Neural cell (in vitro differentiated cells): ENCODE measurements at regions not wholly inside any gene's neighbourhood (a gene's known extent, or its start where the extent isn't known, plus 50 kb on each side); places are given as distances from the start of the nearest gene placed in this dataset.

Source experiments
- H2AFZ ChIP-seq: fragments of 200-600, 300-800 bp; sonication (generic), shearing (Covaris generic); 2 replicates; pipeline ENCODE4 v1.6.0; 2014; ENCODE audit warnings: low read depth, mild to moderate bottlenecking, antibody characterized with exemption, low read length, moderate library complexity
- H3F3A ChIP-seq: fragments of 200-600 bp; shearing (Covaris generic); 2 replicates; pipeline ENCODE4 v1.6.1; 2016; ENCODE audit warnings: mild to moderate bottlenecking, moderate library complexity, mixed read lengths, antibody characterized with exemption, low read length; ENCODE audit not compliant: insufficient read depth, poor library complexity, severe bottlenecking
- H3K27ac ChIP-seq: fragments of 200-600, 300-800 bp; sonication (generic), shearing (Covaris generic); 2 replicates; pipeline ENCODE4 v1.5.1; 2014; ENCODE audit warnings: mild to moderate bottlenecking, low read length, moderate library complexity
- H3K27me3 ChIP-seq: fragments of 300-800, 200-600 bp; sonication (generic), shearing (Covaris generic); 2 replicates; pipeline ENCODE4 v1.6.0; 2014; ENCODE audit warnings: mild to moderate bottlenecking, low read depth, low read length, moderate library complexity; ENCODE audit not compliant: insufficient read depth
- H3K36me3 ChIP-seq: fragments of 300-800, 200-600 bp; sonication (generic), shearing (Covaris generic); 2 replicates; pipeline ENCODE4 v1.5.1; 2014; ENCODE audit warnings: mild to moderate bottlenecking, antibody characterized with exemption, low read length, moderate library complexity; ENCODE audit not compliant: insufficient read depth
- H3K4me2 ChIP-seq: fragments of 300-800, 200-600 bp; sonication (generic), shearing (Covaris generic); 2 replicates; pipeline ENCODE4 v1.6.0; 2014; ENCODE audit warnings: mild to moderate bottlenecking, low read length
- H3K4me3 ChIP-seq: fragments of 300-800, 200-600 bp; sonication (generic), shearing (Covaris generic); 2 replicates; pipeline ENCODE4 v1.5.1; 2014; ENCODE audit warnings: mild to moderate bottlenecking, low read length, moderate library complexity
- H3K79me2 ChIP-seq: fragments of 200-600 bp; shearing (Covaris generic); replicated peaks from 2 replicates; pipeline ENCODE4 v1.6.0; 2014; ENCODE audit warnings: mild to moderate bottlenecking, low read length, moderate library complexity; ENCODE audit not compliant: insufficient read depth
- H3K9ac ChIP-seq: fragments of 300-800, 200-600 bp; sonication (generic), shearing (Covaris generic); 2 replicates; pipeline ENCODE4 v1.6.1; 2016; ENCODE audit warnings: mild to moderate bottlenecking, low read length, mixed read lengths
- H3K9me2 ChIP-seq: fragments of 200-600 bp; shearing (Covaris generic); 2 replicates; pipeline ENCODE4 v1.6.1; 2016; ENCODE audit warnings: mild to moderate bottlenecking, low read length, mixed read lengths; ENCODE audit not compliant: insufficient read depth
- H3K9me3 ChIP-seq: fragments of 200-600, 300-800 bp; sonication (generic), shearing (Covaris generic); 2 replicates; pipeline ENCODE4 v1.6.1; 2016; ENCODE audit warnings: mild to moderate bottlenecking, mixed run types, low read length, moderate library complexity, mixed read lengths
- H4K20me1 ChIP-seq: fragments of 200-600 bp; shearing (Covaris generic); 2 replicates; pipeline ENCODE4 v1.6.1; 2016; ENCODE audit warnings: mild to moderate bottlenecking, mixed run types; ENCODE audit not compliant: insufficient read depth
- CTCF ChIP-seq: fragments of 450-650 bp; IDR thresholded peaks from 2 replicates; pipeline ENCODE4 v1.5.1; 2014; ENCODE audit warnings: antibody characterized with exemption, mild to moderate bottlenecking, moderate library complexity; ENCODE audit not compliant: poor library complexity, severe bottlenecking
- EP300 ChIP-seq: fragments of 450-650 bp; conservative IDR thresholded peaks from 2 replicates; pipeline ENCODE4 v1.6.1; 2014; ENCODE audit warnings: antibody characterized with exemption, mild to moderate bottlenecking, moderate library complexity; ENCODE audit not compliant: poor library complexity, severe bottlenecking
- EZH2 ChIP-seq: fragments of 200-600, 300-800 bp; shearing (Covaris generic), sonication (generic); IDR thresholded peaks from 2 replicates; pipeline ENCODE4 v1.6.1; 2014; ENCODE audit warnings: antibody characterized with exemption, low read length, borderline replicate concordance, mild to moderate bottlenecking; ENCODE audit not compliant: insufficient read depth, poor library complexity, severe bottlenecking
- MXI1 ChIP-seq: fragments of 450-650 bp; conservative IDR thresholded peaks from 2 replicates; pipeline ENCODE4 v1.6.1; 2014; ENCODE audit warnings: antibody characterized with exemption, mild to moderate bottlenecking; ENCODE audit not compliant: poor library complexity, severe bottlenecking
- POLR2AphosphoS5 ChIP-seq: IDR thresholded peaks from 2 replicates; pipeline ENCODE4 v1.6.1; 2012
- RAD21 ChIP-seq: fragments of 450-650 bp; conservative IDR thresholded peaks from 2 replicates; pipeline ENCODE4 v1.6.1; 2014; ENCODE audit warnings: antibody characterized with exemption, mild to moderate bottlenecking, moderate library complexity
- REST ChIP-seq: IDR thresholded peaks from 2 replicates; pipeline ENCODE4 v1.6.1; 2012; ENCODE audit warnings: borderline replicate concordance
- SMC3 ChIP-seq: fragments of 450-650 bp; conservative IDR thresholded peaks from 2 replicates; pipeline ENCODE4 v1.6.1; 2014; ENCODE audit warnings: antibody characterized with exemption, mild to moderate bottlenecking, moderate library complexity; ENCODE audit not compliant: poor library complexity
- TAF1 ChIP-seq: IDR thresholded peaks from 2 replicates; pipeline ENCODE4 v1.6.1; 2012; ENCODE audit warnings: low read depth

- Histone ChIP-seq H4K20me1 (no peaks in the 10 kb centered on the region), H3F3A (no peaks in the 10 kb centered on the region), H3K4me2 (no peak overlapping the region), H3K9me2 (no peaks in the 10 kb centered on the region), H3K9ac (no peak overlapping the region), H3K79me2 (no peaks in the 10 kb centered on the region), H3K27ac (no peak overlapping the region), H3K36me3 (no peaks in the 10 kb centered on the region), H3K9me3 (no peaks in the 10 kb centered on the region), H2AFZ (no peak overlapping the region), H3K27me3 (no peaks in the 10 kb centered on the region), H3K4me3 (no peak overlapping the region)
- TF ChIP-seq REST (no peak), CTCF (no peak), MXI1 (no peak), EP300 (no peak), TAF1 (no peak), RAD21 (no peak), EZH2 (no peak)
These were observed 499.8 kb upstream of the GCFC2 start for GRCh38 chr2:76210551-76210950.

GRCh38 chr2:76204048-76204447 is 493.3 kb upstream of the GCFC2 start:
- Histone ChIP-seq H3K9ac (no peak overlapping the region), H3K27me3 (no peaks in the 10 kb centered on the region), H3K79me2 (no peaks in the 10 kb centered on the region), H3K9me3 (no peaks in the 10 kb centered on the region), H3K27ac (no peak overlapping the region), H3K9me2 (no peaks in the 10 kb centered on the region), H3K4me3 (no peak overlapping the region), H4K20me1 (no peaks in the 10 kb centered on the region), H3F3A (no peaks in the 10 kb centered on the region), H2AFZ (no peak overlapping the region), H3K4me2 (no peak overlapping the region), H3K36me3 (no peaks in the 10 kb centered on the region)
- TF ChIP-seq POLR2AphosphoS5 = no peak
- no peak for TF ChIP-seq REST
- TF ChIP-seq MXI1 = no peak
- no peak for TF ChIP-seq EP300
- no peak for TF ChIP-seq TAF1
- TF ChIP-seq EZH2 = no peak
- TF ChIP-seq SMC3 = no peak
- no peak for TF ChIP-seq CTCF
